ENCODE measurements at regions not wholly inside any gene's neighbourhood (a gene's known extent, or its start where the extent isn't known, plus 50 kb on each side); places are given as distances from the start of the nearest gene placed in this dataset.

DNA sequence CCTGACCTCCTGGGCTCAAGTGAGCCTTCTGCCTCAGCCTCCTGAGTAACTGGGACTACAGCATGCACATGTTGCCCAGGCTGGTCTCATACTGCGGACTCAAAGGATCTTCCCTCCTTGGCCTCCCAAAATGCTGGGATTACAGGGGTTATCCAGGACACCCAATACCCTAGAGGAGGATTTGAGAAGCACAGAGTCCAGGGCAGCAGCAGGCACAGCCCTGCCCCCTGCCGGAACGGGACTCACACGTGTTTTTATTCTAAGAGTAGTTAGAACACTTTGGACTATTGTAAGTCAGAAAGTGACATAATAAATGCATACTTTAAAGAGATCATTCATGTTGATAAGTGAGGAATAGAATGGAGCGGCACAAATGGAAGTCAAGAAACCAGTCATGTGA lies 80.2 kb downstream of the C6orf118 start:
- DNase-seq = no peak
- Histone ChIP-seq H3K4me3 (no peak overlapping the region), H3K27ac (no peak overlapping the region), H3K9me3 (no peaks in the 10 kb centered on the region), H3K36me3 (no peaks in the 10 kb centered on the region), H3K4me1 (no peaks in the 10 kb centered on the region), H3K27me3 (no peaks in the 10 kb centered on the region)
- TF ChIP-seq POLR2A (IDR thresholded peaks at IDR 0.05) = no peak
- TF ChIP-seq, protein P1, sequence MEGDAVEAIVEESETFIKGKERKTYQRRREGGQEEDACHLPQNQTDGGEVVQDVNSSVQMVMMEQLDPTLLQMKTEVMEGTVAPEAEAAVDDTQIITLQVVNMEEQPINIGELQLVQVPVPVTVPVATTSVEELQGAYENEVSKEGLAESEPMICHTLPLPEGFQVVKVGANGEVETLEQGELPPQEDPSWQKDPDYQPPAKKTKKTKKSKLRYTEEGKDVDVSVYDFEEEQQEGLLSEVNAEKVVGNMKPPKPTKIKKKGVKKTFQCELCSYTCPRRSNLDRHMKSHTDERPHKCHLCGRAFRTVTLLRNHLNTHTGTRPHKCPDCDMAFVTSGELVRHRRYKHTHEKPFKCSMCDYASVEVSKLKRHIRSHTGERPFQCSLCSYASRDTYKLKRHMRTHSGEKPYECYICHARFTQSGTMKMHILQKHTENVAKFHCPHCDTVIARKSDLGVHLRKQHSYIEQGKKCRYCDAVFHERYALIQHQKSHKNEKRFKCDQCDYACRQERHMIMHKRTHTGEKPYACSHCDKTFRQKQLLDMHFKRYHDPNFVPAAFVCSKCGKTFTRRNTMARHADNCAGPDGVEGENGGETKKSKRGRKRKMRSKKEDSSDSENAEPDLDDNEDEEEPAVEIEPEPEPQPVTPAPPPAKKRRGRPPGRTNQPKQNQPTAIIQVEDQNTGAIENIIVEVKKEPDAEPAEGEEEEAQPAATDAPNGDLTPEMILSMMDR (IDR thresholded peaks at IDR 0.05) = no peak
- TF ChIP-seq EP300 (IDR thresholded peaks at IDR 0.05; ENCODE audit: low read depth) = no peak
- TF ChIP-seq POLR2AphosphoS5 (IDR thresholded peaks at IDR 0.05) = no peak
- intact Hi-C loops (cut with DNase I; ENCODE audit: low total_unique reads) = no loop called here
- in situ Hi-C loops (cut with MboI; ENCODE audit: low pct_ligation_motif_present in 1 of 4, low pct_unique_long_range_greater_than_20kb in 1 of 4, low sequenced_read_pairs in 3 of 4) = no loop called here
- 73 to 91% methylated on average over 2 to 5 of the region's 5 CpGs for WGBS, 2 donors (ENCODE audit: low coverage in 1 of 2)

- Histone ChIP-seq H3K36me3 (no peaks in the 10 kb centered on the region), H3K27me3 (no peaks in the 10 kb centered on the region), H3K9me3 (no peaks in the 10 kb centered on the region), H3K4me3 (no peak overlapping the region), H3K4me1 (no peaks in the 10 kb centered on the region), H3K27ac (no peak overlapping the region)
- TF ChIP-seq, protein P1 (IDR thresholded peaks at IDR 0.05) = no peak
- TF ChIP-seq POLR2AphosphoS5 (IDR thresholded peaks at IDR 0.05) (no peak), POLR2A (IDR thresholded peaks at IDR 0.05) (no peak), EP300 (IDR thresholded peaks at IDR 0.05; ENCODE audit: low read depth) (no peak)
- intact Hi-C loops (cut with DNase I; ENCODE audit: low total_unique reads) = no loop called here
- in situ Hi-C loops (cut with MboI; ENCODE audit: low pct_ligation_motif_present in 1 of 4, low pct_unique_long_range_greater_than_20kb in 1 of 4, low sequenced_read_pairs in 3 of 4) = no loop called here
- WGBS, 2 donors (ENCODE audit: low coverage in 1 of 2) = 75 to 80% methylated on average over 6 to 10 of the region's 10 CpGs
- no peak for DNase-seq
These were observed 81.6 kb downstream of the C6orf118 start for GRCh38 chr6:165227644-165228329.

GRCh38 chr6:165223736-165224135 lies 85.7 kb downstream of the C6orf118 start:
- Histone ChIP-seq H3K9me3 (no peaks in the 10 kb centered on the region), H3K4me1 (no peaks in the 10 kb centered on the region), H3K4me3 (no peak overlapping the region), H3K36me3 (no peaks in the 10 kb centered on the region), H3K27ac (no peak overlapping the region), H3K27me3 (no peaks in the 10 kb centered on the region)
- TF ChIP-seq POLR2AphosphoS5 (IDR thresholded peaks at IDR 0.05) (no peak), EP300 (IDR thresholded peaks at IDR 0.05; ENCODE audit: low read depth) (no peak), POLR2A (IDR thresholded peaks at IDR 0.05) (no peak)
- TF ChIP-seq, protein P1 (IDR thresholded peaks at IDR 0.05) = no peak
- no peak for DNase-seq
- intact Hi-C loops (cut with DNase I; ENCODE audit: low total_unique reads) = no loop called here
- in situ Hi-C loops (cut with MboI; ENCODE audit: low pct_ligation_motif_present in 1 of 4, low pct_unique_long_range_greater_than_20kb in 1 of 4, low sequenced_read_pairs in 3 of 4) = no loop called here
- 57 to 78% methylated on average over 1 of the region's 1 CpG for WGBS, 2 donors (ENCODE audit: low coverage in 1 of 2)

DNA sequence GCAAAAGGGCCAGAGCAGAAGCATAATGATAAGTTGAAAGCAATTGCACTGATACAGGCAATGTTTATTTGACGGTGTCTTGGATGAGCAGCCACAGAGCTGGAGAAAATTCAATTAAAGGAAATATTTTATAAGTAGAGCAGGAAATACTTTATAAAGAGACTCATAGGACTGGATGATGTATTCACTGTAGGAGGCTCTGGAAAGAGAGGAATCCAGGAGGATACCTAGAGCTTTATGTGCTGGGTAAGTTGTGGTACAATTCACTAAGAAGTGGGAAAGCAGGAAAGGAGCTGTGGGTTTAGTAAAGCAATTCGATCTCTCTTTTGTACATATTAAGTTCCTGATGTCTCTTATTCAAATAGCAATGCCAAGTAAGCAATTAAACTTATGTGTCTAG lies 86.3 kb downstream of the C6orf118 start:
- intact Hi-C loops (cut with DNase I; ENCODE audit: low total_unique reads) (no loop called here), in situ Hi-C loops (cut with MboI; ENCODE audit: low pct_ligation_motif_present in 1 of 4, low pct_unique_long_range_greater_than_20kb in 1 of 4, low sequenced_read_pairs in 3 of 4) (no loop called here)

More for the DNA sequence above, 86.3 kb downstream of the C6orf118 start:
- no peak overlapping the region for H3K4me3 ChIP-seq
- H3K27me3 ChIP-seq = no peaks in the 10 kb centered on the region
- DNase-seq = no peak
- TF ChIP-seq POLR2AphosphoS5 (IDR thresholded peaks at IDR 0.05) (no peak), POLR2A (IDR thresholded peaks at IDR 0.05) (no peak), EP300 (IDR thresholded peaks at IDR 0.05; ENCODE audit: low read depth) (no peak)
- TF ChIP-seq, protein P1 (IDR thresholded peaks at IDR 0.05) = no peak
- H3K27ac ChIP-seq = no peak overlapping the region
- no peaks in the 10 kb centered on the region for H3K4me1 ChIP-seq
- 68 to 78% methylated on average over 2 of the region's 2 CpGs for WGBS, 2 donors (ENCODE audit: low coverage in 1 of 2)
- no peaks in the 10 kb centered on the region for H3K9me3 ChIP-seq
- no peaks in the 10 kb centered on the region for H3K36me3 ChIP-seq
